ENCODE measurements at regions not wholly inside any gene's neighbourhood (a gene's known extent, or its start where the extent isn't known, plus 50 kb on each side); places are given as distances from the start of the nearest gene placed in this dataset.

DNA sequence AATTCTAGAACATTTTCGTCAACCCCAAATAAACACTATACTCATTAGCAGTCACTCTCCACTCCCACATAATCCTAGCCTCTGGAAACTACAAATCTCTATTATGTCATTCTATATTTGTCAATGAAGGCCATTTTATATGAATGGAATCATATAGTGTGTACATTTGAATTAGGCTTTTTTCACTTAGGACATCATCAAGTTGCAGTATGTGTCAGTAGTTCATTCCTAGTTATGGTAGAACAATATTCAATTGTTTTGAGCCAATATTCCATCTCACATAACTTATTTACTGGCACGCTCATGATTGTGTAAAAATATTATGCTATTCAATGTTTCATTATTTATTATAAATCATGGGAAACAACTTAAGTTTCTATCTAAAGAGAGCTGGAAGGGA, 1610.4 kb upstream of the MIR17HG start:
- no peak for TF ChIP-seq ATF3 (IDR thresholded peaks at IDR 0.05)
- TF ChIP-seq YY1 (IDR thresholded peaks at IDR 0.05; ENCODE audit: extremely low read depth, insufficient replicate concordance, low read depth, low read length): no peak
- TF ChIP-seq, protein P1, sequence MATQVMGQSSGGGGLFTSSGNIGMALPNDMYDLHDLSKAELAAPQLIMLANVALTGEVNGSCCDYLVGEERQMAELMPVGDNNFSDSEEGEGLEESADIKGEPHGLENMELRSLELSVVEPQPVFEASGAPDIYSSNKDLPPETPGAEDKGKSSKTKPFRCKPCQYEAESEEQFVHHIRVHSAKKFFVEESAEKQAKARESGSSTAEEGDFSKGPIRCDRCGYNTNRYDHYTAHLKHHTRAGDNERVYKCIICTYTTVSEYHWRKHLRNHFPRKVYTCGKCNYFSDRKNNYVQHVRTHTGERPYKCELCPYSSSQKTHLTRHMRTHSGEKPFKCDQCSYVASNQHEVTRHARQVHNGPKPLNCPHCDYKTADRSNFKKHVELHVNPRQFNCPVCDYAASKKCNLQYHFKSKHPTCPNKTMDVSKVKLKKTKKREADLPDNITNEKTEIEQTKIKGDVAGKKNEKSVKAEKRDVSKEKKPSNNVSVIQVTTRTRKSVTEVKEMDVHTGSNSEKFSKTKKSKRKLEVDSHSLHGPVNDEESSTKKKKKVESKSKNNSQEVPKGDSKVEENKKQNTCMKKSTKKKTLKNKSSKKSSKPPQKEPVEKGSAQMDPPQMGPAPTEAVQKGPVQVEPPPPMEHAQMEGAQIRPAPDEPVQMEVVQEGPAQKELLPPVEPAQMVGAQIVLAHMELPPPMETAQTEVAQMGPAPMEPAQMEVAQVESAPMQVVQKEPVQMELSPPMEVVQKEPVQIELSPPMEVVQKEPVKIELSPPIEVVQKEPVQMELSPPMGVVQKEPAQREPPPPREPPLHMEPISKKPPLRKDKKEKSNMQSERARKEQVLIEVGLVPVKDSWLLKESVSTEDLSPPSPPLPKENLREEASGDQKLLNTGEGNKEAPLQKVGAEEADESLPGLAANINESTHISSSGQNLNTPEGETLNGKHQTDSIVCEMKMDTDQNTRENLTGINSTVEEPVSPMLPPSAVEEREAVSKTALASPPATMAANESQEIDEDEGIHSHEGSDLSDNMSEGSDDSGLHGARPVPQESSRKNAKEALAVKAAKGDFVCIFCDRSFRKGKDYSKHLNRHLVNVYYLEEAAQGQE (IDR thresholded peaks at IDR 0.05; ENCODE audit: low read depth): no peak
- no peak for TF ChIP-seq JUND (IDR thresholded peaks at IDR 0.05)
- no peak for TF ChIP-seq EGR1 (IDR thresholded peaks at IDR 0.05; ENCODE audit: low read depth)
- TF ChIP-seq POLR2AphosphoS5 (IDR thresholded peaks at IDR 0.05; ENCODE audit: low read depth, low read length): no peak
- no peak for TF ChIP-seq POLR2A (IDR thresholded peaks at IDR 0.05; ENCODE audit: borderline replicate concordance, extremely low read depth, insufficient read depth, insufficient read length)
- TF ChIP-seq CEBPB (IDR thresholded peaks at IDR 0.05; ENCODE audit: low read depth): no peak
- no peak for TF ChIP-seq CBX3 (IDR thresholded peaks at IDR 0.05; ENCODE audit: low read depth)
- TF ChIP-seq EZH2 (IDR thresholded peaks at IDR 0.05): no peak
- TF ChIP-seq ELF1 (IDR thresholded peaks at IDR 0.05; ENCODE audit: borderline replicate concordance, low read depth): no peak
- TF ChIP-seq CTCF (IDR thresholded peaks at IDR 0.05 in 2 of 3, conservative IDR thresholded peaks at IDR 0.05 in 1 of 3; ENCODE audit: borderline replicate concordance in 1 of 3, insufficient read depth in 1 of 3, low read depth in 2 of 3, low read length in 2 of 3): no peak
- no peak for TF ChIP-seq SP1 (IDR thresholded peaks at IDR 0.05; ENCODE audit: low read depth)
- TF ChIP-seq EZH2phosphoT487 (IDR thresholded peaks at IDR 0.05; ENCODE audit: borderline replicate concordance): no peak
- TF ChIP-seq ZFX (IDR thresholded peaks at IDR 0.05): no peak
- POLR2A ChIA-PET: no interaction called here
- H3K79me2 ChIP-seq (ENCODE audit: insufficient read depth, low read length): no peaks in the 10 kb centered on the region
- no peak overlapping the region for H3K4me3 ChIP-seq (replicated peaks in 1 of 2; ENCODE audit: low read depth in 1 of 2, low read length in 2 of 2)
- H3K9me3 ChIP-seq (ENCODE audit: control insufficient read depth in 1 of 2, insufficient read depth in 1 of 2, low read depth in 1 of 2, low read length in 2 of 2): no peaks in the 10 kb centered on the region
- RAD21 ChIA-PET (ENCODE audit: low non-redundant PET in 1 of 2, low total read pairs in 2 of 2, uncharacterized antibody in 2 of 2, unreplicated experiment in 2 of 2): no interaction called here
- H4K20me1 ChIP-seq (ENCODE audit: insufficient read depth): no peaks in the 10 kb centered on the region; the same call in 1 of the 2 replicates
- intact Hi-C loops (cut with micrococcal nuclease): no loop called here
- CTCF ChIA-PET: no interaction called here
- DNase-seq (ENCODE audit: low read depth, low spot score) (no peak), ATAC-seq (no peak)
- H2AFZ ChIP-seq (ENCODE audit: low read depth, low read length, poor library complexity, severe bottlenecking): no peak overlapping the region
- H3K4me2 ChIP-seq (ENCODE audit: low read length): no peak overlapping the region
- no peaks in the 10 kb centered on the region for H3K36me3 ChIP-seq (ENCODE audit: control insufficient read depth in 1 of 2, insufficient read depth in 2 of 2, low read length in 2 of 2)
- H3K27ac ChIP-seq (ENCODE audit: low read depth, low read length): no peak overlapping the region
- H3K9me2 ChIP-seq (ENCODE audit: insufficient read depth): no peaks in the 10 kb centered on the region
- H3K9ac ChIP-seq (ENCODE audit: low read length): no peak overlapping the region
- H3K27me3 ChIP-seq (ENCODE audit: insufficient read depth, low read length): no peaks in the 10 kb centered on the region
- no peaks in the 10 kb centered on the region for H3K4me1 ChIP-seq (ENCODE audit: control insufficient read depth in 1 of 2, insufficient read depth in 2 of 2, low read length in 2 of 2)
- BruUV-seq (replicated peaks): no TSS peak

Data from HCT116 (cell line).